AG04450 (cell line): ENCODE measurements at regions not wholly inside any gene's neighbourhood (a gene's known extent, or its start where the extent isn't known, plus 50 kb on each side); places are given as distances from the start of the nearest gene placed in this dataset.
"Not testable (repeated sequence)": the region's sequence is repeated elsewhere in the genome, so short reads cannot be mapped to it uniquely, and the experiment has no call there.

ENCODE experiments used
- CTCF ChIA-PET: fragments of 300-600, 350-600 bp; formaldehyde crosslinking; extraction: SDS; loops from one replicate; lab custom pipeline; 2022; ENCODE audit warnings: antibody characterized with exemption, inconsistent platforms; lab: Charles Lee
- POLR2A ChIA-PET: fragments of 350-600 bp; formaldehyde crosslinking; extraction: SDS; loops from one replicate; lab custom pipeline; 2021; ENCODE audit warnings: antibody characterized with exemption, inconsistent platforms; lab: Yijun Ruan, JAX
- DNase-seq: peaks from one replicate; pipeline ENCODE4 v3.0.0-alpha.2; 2011; ENCODE audit warnings: low read depth, low spot score
- H3K27ac ChIP-seq: one replicate; pipeline ENCODE4 v1.5.1; 2012; ENCODE audit warnings: low read depth, low read length, control low read depth
- H3K27me3 ChIP-seq: one replicate; pipeline ENCODE4 v1.6.0; 2012; ENCODE audit warnings: low read length; ENCODE audit not compliant: control insufficient read depth, insufficient read depth
- H3K4me3 ChIP-seq: 2 replicates; pipeline ENCODE4 v1.5.1; 2011; ENCODE audit warnings: mild to moderate bottlenecking, low read depth, low read length, control low read depth
- H3K9me3 ChIP-seq: 2 replicates; pipeline ENCODE4 v1.5.1; 2012; ENCODE audit warnings: low read length; ENCODE audit not compliant: control insufficient read depth, insufficient read depth
- CTCF ChIP-seq: IDR thresholded peaks from 2 replicates; pipeline ENCODE4 v1.5.1; 2011; ENCODE audit warnings: low read depth, low read length, control low read depth, inconsistent platforms

- Histone ChIP-seq H3K27ac (no peak overlapping the region), H3K27me3 (no peaks in the 10 kb centered on the region), H3K9me3 (no peaks in the 10 kb centered on the region), H3K4me3 (no peak overlapping the region)
- POLR2A ChIA-PET, result no interaction called here
- DNase-seq, result no peak
- no peak for TF ChIP-seq CTCF
- CTCF ChIA-PET, result interaction anchor here (0.6 kb wide), 1 partner anchor 315 kb away, joined by 3 read pairs; no protein-coding TSS in a partner anchor
These were observed 196.5 kb upstream of the IRAK1BP1 start for GRCh38 chr6:78670802-78671201.

GRCh38 chr6:78676069-78677007 lies 191.0 kb upstream of the IRAK1BP1 start:
- H3K27me3 ChIP-seq, H3K27ac ChIP-seq, POLR2A ChIA-PET, CTCF ChIA-PET, DNase-seq, H3K4me3 ChIP-seq, H3K9me3 ChIP-seq: not testable (repeated sequence)

- no peaks in the 10 kb centered on the region for H3K27me3 ChIP-seq
- ChIA-PET POLR2A (no interaction called here), CTCF (no interaction called here)
- DNase-seq, result no peak
- TF ChIP-seq CTCF, result no peak
- no peak overlapping the region for H3K4me3 ChIP-seq
- no peak overlapping the region for H3K27ac ChIP-seq
- H3K9me3 ChIP-seq, result no peaks in the 10 kb centered on the region
These were observed 178.7 kb upstream of the IRAK1BP1 start for GRCh38 chr6:78688668-78689067.

- H3K4me3 ChIP-seq, result no peak overlapping the region
- CTCF ChIA-PET, result interaction anchor here (1.0 kb wide), 1 partner anchor 258 kb away, joined by 3 read pairs; no protein-coding TSS in a partner anchor
- no peak for DNase-seq
- POLR2A ChIA-PET, result no interaction called here
- H3K27me3 ChIP-seq, result no peaks in the 10 kb centered on the region
- peaks cover 5% of the 10 kb centered on the region; the same call in 1 of the 2 replicates for H3K9me3 ChIP-seq
- H3K27ac ChIP-seq, result no peak overlapping the region
- peak; percentile 16; the same call in 1 of the 2 replicates for TF ChIP-seq CTCF
These were observed 173.5 kb upstream of the IRAK1BP1 start for GRCh38 chr6:78693835-78694234.

- H3K27me3 ChIP-seq, H3K27ac ChIP-seq, CTCF ChIA-PET, H3K4me3 ChIP-seq, POLR2A ChIA-PET, DNase-seq, H3K9me3 ChIP-seq: not testable (repeated sequence)
These were observed 172.7 kb upstream of the IRAK1BP1 start for GRCh38 chr6:78694628-78695027.

- no peaks in the 10 kb centered on the region for H3K9me3 ChIP-seq
- no peaks in the 10 kb centered on the region for H3K27me3 ChIP-seq
- no peak overlapping the region for H3K4me3 ChIP-seq
- H3K27ac ChIP-seq, result no peak overlapping the region
- ChIA-PET POLR2A (no interaction called here), CTCF (no interaction called here)
- no peak for TF ChIP-seq CTCF
- no peak for DNase-seq
These were observed 166.4 kb upstream of the IRAK1BP1 start for GRCh38 chr6:78700991-78701390.
